GM19035 (cell line): ENCODE measurements at regions not wholly inside any gene's neighbourhood (a gene's known extent, or its start where the extent isn't known, plus 50 kb on each side); places are given as distances from the start of the nearest gene placed in this dataset.

ENCODE experiments used
- ATAC-seq: cut with Tn5 transposase; IDR thresholded peaks from one replicate; pipeline ENCODE4 v1.9.1; 2021; ENCODE audit not compliant: unreplicated experiment

DNA sequence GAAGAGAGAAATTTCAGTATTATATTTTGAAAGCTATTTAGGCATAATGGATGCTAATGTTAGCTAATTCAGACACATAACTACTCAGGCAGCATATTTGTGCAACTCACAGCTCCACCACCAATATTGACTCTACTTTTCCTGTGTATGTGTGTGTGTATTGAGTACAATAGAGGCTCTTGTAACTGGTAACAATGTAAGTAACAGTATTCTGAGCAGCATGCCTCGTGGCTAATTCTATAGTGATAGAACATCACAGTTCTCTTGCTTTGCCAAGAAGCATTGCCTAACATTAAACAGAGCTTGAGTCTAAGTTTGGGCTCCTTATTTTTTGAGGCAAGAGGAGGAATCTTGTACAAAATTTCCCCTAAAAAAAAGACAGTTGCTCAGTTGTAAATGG, 98.6 kb upstream of the ARHGEF26 start:
- no peak for ATAC-seq

DNA sequence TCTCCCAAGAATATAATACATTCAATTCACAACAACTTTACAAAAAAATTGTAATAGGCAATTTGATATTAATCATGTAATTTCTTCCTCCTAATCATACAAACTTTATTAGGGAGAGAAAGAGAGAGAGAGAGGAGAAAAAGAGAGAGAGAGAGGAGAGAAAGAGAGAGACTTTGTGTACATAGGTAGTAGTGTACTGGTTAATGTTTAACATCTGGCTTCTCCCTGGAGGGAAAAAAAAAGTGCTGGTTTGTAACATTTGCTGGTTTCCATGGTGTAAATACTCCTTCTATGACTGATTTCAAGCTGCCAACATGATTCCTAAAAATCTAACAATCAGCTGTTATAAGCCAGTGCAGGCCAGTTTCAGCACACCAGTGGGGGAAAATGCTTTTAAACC, 98.0 kb upstream of the ARHGEF26 start:
- ATAC-seq = no peak

DNA sequence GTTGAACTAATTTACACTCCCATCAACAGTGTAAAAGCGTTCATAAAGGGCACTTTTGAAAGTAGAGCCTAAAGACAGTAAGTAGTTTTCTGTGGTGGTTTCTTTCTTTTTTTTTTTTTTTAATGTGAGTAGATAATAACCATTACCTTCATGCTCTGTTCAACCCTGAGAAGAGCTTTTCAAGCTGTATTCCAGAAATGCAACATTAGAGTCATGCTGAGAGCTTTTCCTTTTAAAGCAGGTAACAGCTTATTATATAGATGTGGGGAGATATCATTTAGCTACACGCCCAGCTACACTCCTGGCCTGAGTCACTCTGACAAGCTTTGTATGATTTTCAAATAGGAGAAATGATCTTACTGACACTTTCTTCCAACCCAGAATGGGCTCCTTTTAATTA, 96.2 kb upstream of the ARHGEF26 start:
- ATAC-seq = no peak

- ATAC-seq = no peak
Observed at GRCh38 chr3:154029926-154030325, 91.3 kb upstream of the ARHGEF26 start.

GRCh38 chr3:154034797-154035330, 86.3 kb upstream of the ARHGEF26 start:
- ATAC-seq = no peak

GRCh38 chr3:154040283-154040682, 80.9 kb upstream of the ARHGEF26 start:
- ATAC-seq = no peak

DNA sequence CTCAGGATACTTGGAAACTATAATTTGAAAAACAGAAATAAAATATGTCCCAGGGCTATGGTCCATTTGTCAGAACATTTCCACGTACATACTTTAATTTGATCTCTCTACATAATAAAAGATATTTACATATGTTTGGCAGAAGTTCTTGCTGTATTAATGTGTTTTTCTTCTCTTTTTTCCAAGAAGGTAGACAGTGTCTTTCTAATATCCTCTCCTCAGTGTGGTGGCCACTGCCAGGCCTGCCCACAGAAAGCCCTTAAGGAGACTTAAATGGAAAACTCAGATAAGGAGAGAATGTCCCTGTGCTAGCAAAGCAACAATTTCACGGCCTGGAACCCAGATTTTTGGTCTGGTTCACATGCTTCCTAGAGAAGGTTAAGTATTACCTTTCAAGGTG, 76.5 kb upstream of the ARHGEF26 start:
- ATAC-seq = no peak

DNA sequence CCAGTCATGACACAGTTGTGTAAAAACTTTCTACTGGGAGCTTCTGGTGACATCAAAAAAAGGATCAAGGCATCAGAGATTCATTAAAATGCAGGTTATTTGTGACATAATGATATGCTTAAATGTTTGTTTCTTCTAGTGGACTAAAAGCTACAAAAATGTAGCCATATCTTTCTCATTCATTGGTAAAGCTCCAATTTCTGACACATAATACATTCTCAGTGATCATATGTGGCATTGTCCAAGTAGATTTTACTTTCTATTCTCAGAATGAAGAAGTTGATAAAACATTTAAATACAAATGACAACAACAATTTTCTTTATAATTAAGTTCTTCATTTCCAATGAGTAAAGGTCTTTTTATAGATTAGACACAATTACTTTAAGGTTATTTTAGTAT, 71.0 kb upstream of the ARHGEF26 start:
- ATAC-seq = no peak

DNA sequence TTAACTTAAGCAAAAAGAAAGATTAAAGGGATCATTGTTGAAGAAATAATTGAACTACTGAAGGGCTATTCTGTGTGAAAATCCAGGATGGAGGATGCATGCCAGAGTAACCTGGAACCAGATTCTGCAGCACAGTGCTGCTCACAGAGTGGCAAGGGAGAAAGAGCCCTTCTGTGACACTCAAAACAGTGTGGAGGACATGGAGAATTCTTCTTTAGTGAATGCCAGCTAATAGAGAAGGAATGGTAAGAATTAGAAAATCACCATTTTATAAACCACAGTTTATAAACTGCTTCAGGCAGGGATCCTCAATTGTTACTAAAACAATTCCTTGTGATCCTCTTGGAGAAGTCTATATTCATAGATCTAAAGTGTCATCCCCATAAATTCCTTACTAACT, 70.4 kb upstream of the ARHGEF26 start:
- no peak for ATAC-seq

GRCh38 chr3:154059833-154060232, 61.4 kb upstream of the ARHGEF26 start:
- ATAC-seq = no peak

DNA sequence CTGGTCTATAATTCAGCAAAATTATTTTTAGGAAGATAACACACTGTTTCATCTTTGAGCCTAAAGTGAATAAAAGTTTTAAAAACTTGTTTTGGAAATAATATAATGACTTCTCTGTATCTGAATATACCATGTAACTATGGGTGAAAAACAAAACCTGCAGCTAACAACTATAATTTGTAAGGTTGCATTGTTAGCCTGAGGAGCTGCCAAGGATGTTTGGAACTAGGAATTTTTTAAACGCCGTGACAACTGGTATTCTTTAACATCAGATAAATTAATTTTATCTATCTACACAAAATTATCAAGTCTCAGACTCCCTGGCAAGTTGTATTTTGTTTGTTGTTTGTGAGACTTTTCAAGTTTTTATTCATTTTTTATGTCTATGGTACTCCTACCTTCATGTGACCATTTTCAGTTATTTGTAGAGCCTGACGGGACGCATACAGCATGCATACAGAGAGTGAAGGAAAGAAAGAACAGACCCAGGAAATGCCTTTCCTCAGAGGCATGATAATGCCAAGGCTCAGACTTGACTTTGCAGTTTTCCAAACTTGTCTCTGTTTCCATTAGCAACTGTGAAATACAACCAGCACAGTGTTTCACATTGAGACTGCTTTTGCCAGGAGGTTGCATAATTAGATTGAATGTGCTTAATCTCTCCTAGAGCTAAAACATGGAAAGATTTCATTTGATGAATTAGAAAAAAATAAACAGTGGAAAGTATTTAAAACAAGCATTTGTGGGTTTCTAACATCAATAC, 60.8 kb upstream of the ARHGEF26 start:
- ATAC-seq = no peak

GRCh38 chr3:154061001-154061370, 60.2 kb upstream of the ARHGEF26 start:
- no peak for ATAC-seq

DNA sequence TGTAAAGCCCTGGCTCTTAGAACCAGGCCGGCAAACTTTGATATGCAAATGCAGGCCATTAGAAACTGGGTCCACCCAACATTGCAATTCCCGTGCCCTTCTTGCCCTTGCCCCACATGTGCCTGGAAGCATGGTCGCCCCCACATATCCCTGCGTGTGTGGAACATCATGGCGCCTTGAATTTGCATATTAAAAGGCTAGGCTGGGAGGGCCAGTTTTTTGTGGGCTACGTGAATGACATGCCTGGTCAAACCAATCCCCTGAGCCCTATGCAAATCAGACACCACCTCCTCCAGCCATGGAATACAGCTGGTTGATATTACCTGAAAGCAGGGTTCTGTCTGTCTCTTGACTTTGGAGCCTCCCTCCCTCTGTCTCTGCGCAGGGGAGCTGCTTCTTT, 58.7 kb upstream of the ARHGEF26 start:
- ATAC-seq = no peak

GRCh38 chr3:154071146-154071545, 50.0 kb upstream of the ARHGEF26 start:
- ATAC-seq = no peak
